ENCODE measurements at regions not wholly inside any gene's neighbourhood (a gene's known extent, or its start where the extent isn't known, plus 50 kb on each side); places are given as distances from the start of the nearest gene placed in this dataset.

DNA sequence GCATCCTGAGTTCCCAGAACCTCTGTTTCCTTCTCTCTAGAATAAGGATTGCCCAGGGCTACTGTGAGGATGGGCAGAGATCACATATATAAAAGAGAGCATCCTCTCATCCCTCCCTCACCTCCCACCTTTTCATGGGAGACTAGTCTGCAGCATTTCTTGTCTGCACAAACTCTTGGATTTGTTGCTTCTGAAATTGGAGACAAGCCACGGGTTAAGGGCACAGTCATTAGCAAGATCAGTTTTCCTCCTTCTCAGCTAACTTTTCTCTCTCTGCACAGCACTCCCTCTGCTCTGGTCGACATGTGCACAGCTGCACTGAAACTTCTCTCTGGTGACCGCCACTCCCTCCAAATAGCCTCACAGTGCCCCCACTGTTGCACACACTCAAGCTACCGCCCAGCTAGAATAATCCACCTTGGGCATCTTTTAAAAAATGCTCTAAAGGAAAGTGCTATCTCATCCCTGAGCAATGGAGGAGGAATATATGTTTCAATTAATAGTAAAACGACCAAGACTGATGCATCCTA is 50.9 kb upstream of the DUSP22 start:
- TF ChIP-seq ZNF121 (CRISPR knock-in tag; IDR thresholded peaks at IDR 0.05) (no peak), CREM (CRISPR knock-in tag; IDR thresholded peaks at IDR 0.05) (no peak)
